GM10248 (cell line): ENCODE measurements at regions not wholly inside any gene's neighbourhood (a gene's known extent, or its start where the extent isn't known, plus 50 kb on each side); places are given as distances from the start of the nearest gene placed in this dataset.

Experiments
- CTCF ChIA-PET: fragments of 300-600 bp; sonication (Branson Sonifier 250); formaldehyde crosslinking; extraction: SDS; loops from one replicate; lab custom pipeline; 2021; ENCODE audit warnings: antibody characterized with exemption; lab: Yijun Ruan, JAX
- POLR2A ChIA-PET: fragments of 350-650 bp; sonication (Branson Sonifier 250); formaldehyde crosslinking; extraction: SDS; loops from one replicate; lab custom pipeline; 2020; ENCODE audit warnings: antibody characterized with exemption; lab: Yijun Ruan, JAX
- DNase-seq: peaks from one replicate; pipeline ENCODE4 v3.0.0; 2012; ENCODE audit errors: extremely low spot score
- CTCF ChIP-seq: IDR thresholded peaks from 2 replicates; pipeline ENCODE4 v1.5.1; 2012; ENCODE audit warnings: mild to moderate bottlenecking, low read depth; ENCODE audit errors: extremely low read depth, missing control alignments, control extremely low read depth

GRCh38 chr1:38285807-38286530, 239.4 kb upstream of the POU3F1 start:
- CTCF ChIA-PET: interaction anchor here (1.2 to 1.9 kb wide), 2 partner anchors 10 to 17 kb away, joined by 4 to 6 read pairs; no protein-coding TSS in a partner anchor
- POLR2A ChIA-PET: no interaction called here

GRCh38 chr1:38284953-38285352, 238.4 kb upstream of the POU3F1 start:
- no peak for DNase-seq
- ChIA-PET POLR2A (no interaction called here), CTCF (no interaction called here)
- TF ChIP-seq CTCF: no peak

More at GRCh38 chr1:38285807-38286530, 239.4 kb upstream of the POU3F1 start:
- DNase-seq: no peak
- TF ChIP-seq CTCF: no peak

- no peak for DNase-seq
- POLR2A ChIA-PET: no interaction called here
- CTCF ChIA-PET: interaction anchor here (1.4 kb wide), 1 partner anchor 22 kb away, joined by 3 read pairs; no protein-coding TSS in a partner anchor
- TF ChIP-seq CTCF: no peak
Measured at GRCh38 chr1:38283696-38284470, 237.3 kb upstream of the POU3F1 start.

- ChIA-PET CTCF (no interaction called here), POLR2A (no interaction called here)
- TF ChIP-seq CTCF: no peak
- no peak for DNase-seq
Measured at GRCh38 chr1:38279148-38279547, 232.6 kb upstream of the POU3F1 start.

- ChIA-PET POLR2A (no interaction called here), CTCF (no interaction called here)
- no peak for DNase-seq
- no peak for TF ChIP-seq CTCF
Measured at GRCh38 chr1:38277646-38278045, 231.1 kb upstream of the POU3F1 start.

GRCh38 chr1:38275960-38276359, 229.4 kb upstream of the POU3F1 start:
- POLR2A ChIA-PET: no interaction called here

More at GRCh38 chr1:38275960-38276359, 229.4 kb upstream of the POU3F1 start:
- DNase-seq: no peak
- CTCF ChIA-PET: no interaction called here
- TF ChIP-seq CTCF: no peak
